KOPT-K1 (cell line): ENCODE measurements at regions not wholly inside any gene's neighbourhood (a gene's known extent, or its start where the extent isn't known, plus 50 kb on each side); places are given as distances from the start of the nearest gene placed in this dataset.

ENCODE experiments used
- H3K27ac ChIP-seq: fragments of 200-600 bp; sonication (generic); 2 replicates; pipeline ENCODE4 v1.5.1; 2016; ENCODE audit warnings: antibody characterized with exemption, mild to moderate bottlenecking, low read depth, low read length; ENCODE audit not compliant: poor library complexity, severe bottlenecking
- H3K36me3 ChIP-seq: fragments of 200-600 bp; sonication (generic); 2 replicates; pipeline ENCODE4 v1.5.1; 2017; ENCODE audit warnings: antibody characterized with exemption, mild to moderate bottlenecking, low read length, moderate library complexity; ENCODE audit not compliant: insufficient read depth
- H3K9me3 ChIP-seq: fragments of 200-600 bp; sonication (generic); 2 replicates; pipeline ENCODE4 v1.5.1; 2017; ENCODE audit warnings: antibody characterized with exemption, low read length, mild to moderate bottlenecking; ENCODE audit not compliant: insufficient read depth, poor library complexity, severe bottlenecking

GRCh38 chr10:10508211-10508610 lies 509.5 kb upstream of the CELF2 start:
- Histone ChIP-seq H3K36me3 (no peaks in the 10 kb centered on the region), H3K27ac (no peak overlapping the region), H3K9me3 (no peaks in the 10 kb centered on the region)

- no peaks in the 10 kb centered on the region for H3K36me3 ChIP-seq
- no peak overlapping the region for H3K27ac ChIP-seq
- H3K9me3 ChIP-seq, result no peaks in the 10 kb centered on the region
Measured at GRCh38 chr10:10510179-10510578, 507.5 kb upstream of the CELF2 start.

GRCh38 chr10:10513067-10513466 lies 504.6 kb upstream of the CELF2 start:
- Histone ChIP-seq H3K36me3 (no peaks in the 10 kb centered on the region), H3K9me3 (no peaks in the 10 kb centered on the region), H3K27ac (no peak overlapping the region)

- Histone ChIP-seq H3K9me3 (no peaks in the 10 kb centered on the region), H3K36me3 (no peaks in the 10 kb centered on the region), H3K27ac (no peak overlapping the region)
Measured at GRCh38 chr10:10513898-10514297, 503.8 kb upstream of the CELF2 start.

- Histone ChIP-seq H3K9me3 (no peaks in the 10 kb centered on the region), H3K36me3 (no peaks in the 10 kb centered on the region), H3K27ac (no peak overlapping the region)
Measured at GRCh38 chr10:10514797-10515196, 502.9 kb upstream of the CELF2 start.

- Histone ChIP-seq H3K9me3 (no peaks in the 10 kb centered on the region), H3K36me3 (no peaks in the 10 kb centered on the region), H3K27ac (no peak overlapping the region)
Measured at GRCh38 chr10:10515479-10516204, 502.0 kb upstream of the CELF2 start.

- Histone ChIP-seq H3K36me3 (no peaks in the 10 kb centered on the region), H3K27ac (no peak overlapping the region), H3K9me3 (no peaks in the 10 kb centered on the region)
Measured at GRCh38 chr10:10516346-10517130, 501.1 kb upstream of the CELF2 start.

- no peaks in the 10 kb centered on the region for H3K9me3 ChIP-seq
- H3K27ac ChIP-seq, result no peak overlapping the region
- no peaks in the 10 kb centered on the region for H3K36me3 ChIP-seq
Measured at GRCh38 chr10:10517866-10518265, 499.8 kb upstream of the CELF2 start.

- Histone ChIP-seq H3K9me3 (no peaks in the 10 kb centered on the region), H3K27ac (no peak overlapping the region)
Measured at GRCh38 chr10:10519674-10520073, 498.0 kb upstream of the CELF2 start.

GRCh38 chr10:10520491-10521385 lies 496.9 kb upstream of the CELF2 start:
- Histone ChIP-seq H3K27ac (no peak overlapping the region), H3K36me3 (no peaks in the 10 kb centered on the region), H3K9me3 (no peaks in the 10 kb centered on the region)

More at GRCh38 chr10:10519674-10520073, 498.0 kb upstream of the CELF2 start:
- H3K36me3 ChIP-seq, result no peaks in the 10 kb centered on the region

- H3K36me3 ChIP-seq, result no peaks in the 10 kb centered on the region
- H3K9me3 ChIP-seq, result no peaks in the 10 kb centered on the region
- no peak overlapping the region for H3K27ac ChIP-seq
Measured at GRCh38 chr10:10526846-10527245, 490.8 kb upstream of the CELF2 start.

- Histone ChIP-seq H3K36me3 (no peaks in the 10 kb centered on the region), H3K27ac (no peak overlapping the region), H3K9me3 (no peaks in the 10 kb centered on the region)
Measured at GRCh38 chr10:10527861-10528562, 489.7 kb upstream of the CELF2 start.

- no peak overlapping the region for H3K27ac ChIP-seq
- no peaks in the 10 kb centered on the region for H3K36me3 ChIP-seq
- no peaks in the 10 kb centered on the region for H3K9me3 ChIP-seq
Measured at GRCh38 chr10:10528563-10528910, 489.1 kb upstream of the CELF2 start.

- no peak overlapping the region for H3K27ac ChIP-seq
- H3K36me3 ChIP-seq, result no peaks in the 10 kb centered on the region
- no peaks in the 10 kb centered on the region for H3K9me3 ChIP-seq
Measured at GRCh38 chr10:10530313-10530712, 487.4 kb upstream of the CELF2 start.

- Histone ChIP-seq H3K9me3 (no peaks in the 10 kb centered on the region), H3K27ac (no peak overlapping the region), H3K36me3 (no peaks in the 10 kb centered on the region)
Measured at GRCh38 chr10:10532236-10532635, 485.4 kb upstream of the CELF2 start.
